ENCODE measurements at regions not wholly inside any gene's neighbourhood (a gene's known extent, or its start where the extent isn't known, plus 50 kb on each side); places are given as distances from the start of the nearest gene placed in this dataset.

DNA sequence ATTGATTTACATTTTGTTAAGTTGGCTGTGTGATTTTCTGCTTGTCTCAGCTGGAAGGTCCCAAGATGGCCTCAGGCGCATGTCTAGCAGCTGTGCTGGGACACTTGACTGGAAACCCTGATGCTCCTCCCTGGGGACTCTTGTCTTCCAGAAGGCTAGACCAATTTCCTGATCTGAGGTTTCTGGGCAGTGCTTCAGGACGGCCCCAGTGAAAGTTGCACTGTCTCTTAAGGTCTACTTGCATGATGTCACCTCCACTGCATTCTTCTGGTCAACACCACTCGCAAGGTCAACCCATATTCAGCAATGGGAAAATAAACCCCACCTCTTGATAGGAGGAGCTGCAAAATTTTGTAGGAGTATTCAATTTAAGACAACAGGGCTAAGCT is 116.0 kb downstream of the SALL1 start:
- DNase-seq (ENCODE audit: low read depth): peak; percentile 52

DNA sequence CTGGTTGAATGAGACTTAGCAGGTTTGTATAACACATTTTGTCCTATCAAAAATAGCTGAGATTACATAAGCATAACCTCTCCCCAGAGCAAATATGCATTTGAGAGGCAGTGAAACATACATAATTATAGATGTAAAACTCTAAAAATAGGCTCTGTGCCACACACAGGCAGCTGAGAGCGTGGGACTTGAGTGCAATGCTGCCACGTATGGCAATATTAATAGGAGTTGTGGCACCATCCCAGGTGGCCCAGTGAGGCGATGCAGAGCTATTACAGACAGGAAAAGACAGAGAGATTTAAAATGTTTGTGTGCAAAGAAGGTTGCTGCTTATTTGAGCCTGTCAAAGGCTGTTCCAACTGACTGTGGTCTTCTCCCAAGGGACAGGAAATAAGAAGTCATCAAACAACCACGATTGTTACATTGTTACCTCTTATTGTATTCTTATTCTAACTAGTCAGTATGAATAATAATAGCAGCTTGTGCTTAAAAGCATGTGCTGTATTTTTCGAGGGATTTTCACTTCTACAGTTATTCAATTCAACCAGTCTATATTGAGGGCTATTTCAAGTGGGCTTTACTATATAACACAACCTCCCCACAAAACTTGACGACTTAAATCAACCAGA is 116.5 kb downstream of the SALL1 start:
- DNase-seq (ENCODE audit: low read depth): no peak

DNA sequence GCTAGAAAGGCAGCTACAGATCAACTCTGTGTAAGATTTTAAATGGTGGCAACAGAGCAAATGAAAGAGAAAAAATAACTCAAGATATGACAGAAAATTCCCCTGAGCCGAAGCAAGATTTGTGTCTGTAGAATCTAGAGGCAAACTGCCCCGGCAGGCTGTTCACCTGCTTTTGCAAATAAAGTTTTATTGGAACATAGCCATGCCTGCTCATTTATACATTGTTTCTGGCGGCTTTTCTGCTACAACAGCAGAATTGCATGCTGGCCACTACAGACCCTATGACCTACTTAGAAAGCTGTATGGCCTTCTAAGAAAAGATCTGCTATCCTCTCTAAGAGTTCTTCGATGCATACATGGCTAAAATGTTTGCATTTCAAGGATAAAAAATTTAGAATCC is 119.5 kb downstream of the SALL1 start:
- DNase-seq (ENCODE audit: low read depth): no peak

DNA sequence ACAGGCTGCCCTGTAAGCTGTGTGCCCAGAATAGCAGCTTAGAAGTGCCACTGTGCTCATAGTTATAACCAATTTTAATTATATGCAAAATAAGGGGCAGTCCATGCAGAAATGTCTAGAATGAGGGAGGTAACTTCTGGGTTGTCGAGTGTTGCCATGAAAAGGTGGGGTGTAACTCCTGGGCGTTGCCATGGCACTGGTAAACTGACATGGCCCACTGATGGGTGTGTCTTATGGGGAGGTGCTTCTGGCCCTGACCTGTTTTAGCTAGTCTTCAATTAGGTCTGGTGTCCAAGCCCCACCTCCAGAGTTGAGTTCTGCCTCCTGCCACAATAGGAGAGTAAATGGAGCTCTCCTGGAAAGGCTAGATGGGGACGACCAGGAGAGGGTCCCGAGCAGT is 120.6 kb downstream of the SALL1 start:
- no peak for DNase-seq (ENCODE audit: low read depth)

DNA sequence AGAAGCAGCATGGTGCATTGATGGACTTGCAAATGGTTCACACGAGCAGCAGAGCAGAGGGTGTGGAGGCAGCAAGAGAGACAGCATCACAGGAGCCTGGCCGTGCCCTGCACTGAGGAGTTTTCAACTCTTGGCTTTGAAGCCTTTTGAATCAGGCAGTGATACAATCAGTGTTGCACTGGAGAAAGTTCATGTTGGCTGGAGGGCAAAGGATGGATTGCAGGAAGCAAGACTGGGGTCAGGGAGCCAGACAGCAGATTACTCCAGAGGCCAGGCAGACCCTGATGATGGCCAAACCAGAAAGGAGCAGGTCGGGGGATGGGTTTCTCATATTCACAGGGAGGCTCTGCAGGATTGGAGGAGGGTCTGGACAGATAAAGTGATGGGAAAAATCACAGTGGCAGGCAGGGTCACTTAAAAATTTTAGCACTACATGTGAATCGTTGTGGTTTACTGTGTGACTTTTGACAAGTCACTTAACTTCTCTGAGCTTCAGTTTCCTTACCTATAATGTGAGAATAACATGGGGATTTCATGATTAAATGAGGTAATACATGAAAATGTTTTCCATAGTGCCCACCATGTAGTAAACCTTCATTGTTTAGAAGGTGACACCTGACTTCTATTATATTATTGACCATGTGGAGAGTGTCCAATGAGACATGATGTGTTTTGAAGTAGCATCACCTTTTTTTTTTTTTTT is 125.3 kb downstream of the SALL1 start:
- no peak for DNase-seq (ENCODE audit: low read depth)

DNA sequence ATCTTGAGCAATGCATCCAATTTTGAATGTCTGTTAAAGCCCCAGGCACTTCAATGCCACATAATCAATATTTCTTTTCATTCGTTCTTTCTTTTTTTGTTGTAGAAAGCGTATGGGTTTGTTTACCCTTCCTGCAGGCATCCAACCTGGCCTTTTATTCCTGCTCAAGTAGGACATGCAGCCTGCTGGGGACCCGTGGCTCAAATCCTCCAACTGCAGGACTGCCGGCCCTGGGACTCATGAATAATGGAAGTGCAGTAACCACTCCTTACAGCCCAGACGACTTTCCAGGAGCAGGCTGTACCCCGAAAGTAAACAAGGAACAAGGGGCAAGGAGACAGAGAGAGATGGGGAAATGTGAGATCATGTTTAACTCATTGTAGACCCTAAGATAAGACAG is 126.4 kb downstream of the SALL1 start:
- DNase-seq (ENCODE audit: low read depth): no peak

DNA sequence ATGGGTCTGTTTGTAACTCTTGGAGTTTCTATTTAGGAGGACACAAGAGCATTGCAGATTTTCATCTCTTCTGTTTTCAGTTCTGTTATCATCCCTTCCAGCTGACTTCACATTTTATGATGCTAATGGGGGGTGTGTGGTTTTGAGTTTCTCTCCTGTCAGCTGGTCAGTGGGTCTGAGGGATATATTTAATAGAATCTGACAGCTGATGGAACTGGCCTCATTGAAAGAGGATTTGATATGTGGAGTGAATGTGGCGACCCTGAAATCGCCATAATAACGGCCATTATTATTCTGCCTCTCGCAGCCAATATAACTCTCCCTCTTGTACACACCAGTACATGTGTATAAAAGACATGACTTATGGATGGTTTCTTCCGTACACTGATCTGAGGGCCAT is 128.1 kb downstream of the SALL1 start:
- no peak for DNase-seq (ENCODE audit: low read depth)

DNA sequence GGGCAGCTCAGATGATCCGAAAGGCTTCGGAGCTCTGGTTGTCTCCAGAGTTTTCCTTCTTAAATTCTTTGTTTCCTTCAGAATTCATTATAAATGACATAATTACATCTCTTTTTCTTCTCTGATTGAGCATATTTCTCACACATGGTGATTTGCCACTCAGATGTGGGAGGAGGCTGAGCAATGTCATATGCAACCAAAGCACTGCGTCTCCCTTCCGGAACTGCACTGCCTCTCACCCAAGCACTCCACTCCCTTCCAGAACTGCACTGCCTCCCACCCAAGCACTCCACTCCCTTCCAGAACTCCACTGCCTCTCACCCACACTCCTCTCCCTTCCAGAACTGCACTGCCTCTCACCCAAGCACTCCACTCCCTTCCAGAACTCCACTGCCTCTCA is 131.5 kb downstream of the SALL1 start:
- no peak for DNase-seq (ENCODE audit: low read depth)

DNA sequence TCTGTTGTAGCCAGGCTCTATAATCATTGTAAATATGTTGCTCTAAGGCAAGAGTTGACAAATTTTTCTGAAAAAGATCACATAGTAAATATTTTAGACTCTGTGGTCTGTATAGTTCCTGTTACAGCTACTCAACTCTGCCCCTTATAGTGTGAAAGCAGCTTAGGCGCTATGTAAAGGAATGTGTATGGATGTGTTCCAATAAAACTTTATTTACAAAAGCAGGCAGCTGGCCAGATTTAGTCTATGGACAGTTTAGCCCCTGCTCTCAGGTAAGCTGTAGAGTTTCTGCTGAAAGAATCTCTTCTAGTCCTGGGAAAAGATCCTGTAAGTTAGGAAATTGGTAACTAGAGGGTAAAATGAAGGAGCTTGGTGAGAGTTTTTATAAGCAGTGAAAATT is 133.1 kb downstream of the SALL1 start:
- DNase-seq (ENCODE audit: low read depth): no peak

DNA sequence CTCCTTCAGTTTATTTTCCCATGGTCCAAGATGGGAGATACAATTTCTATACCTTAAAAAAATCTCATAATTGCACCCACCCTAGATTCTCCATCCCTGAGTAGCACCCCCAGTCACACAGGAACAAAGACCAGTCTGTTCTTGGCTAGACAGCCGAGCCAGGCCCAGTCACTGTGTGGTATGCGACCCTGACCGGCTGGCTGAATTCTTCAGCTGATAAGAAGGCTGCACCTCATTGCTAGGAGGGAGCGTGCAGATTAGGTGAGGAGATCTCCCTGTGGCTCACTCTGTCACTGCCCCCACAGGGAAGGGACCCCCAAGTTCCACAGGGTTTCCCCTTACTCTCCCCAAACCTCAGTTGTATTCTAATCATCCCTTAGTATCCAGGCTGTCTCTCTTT is 138.7 kb downstream of the SALL1 start:
- no peak for DNase-seq (ENCODE audit: low read depth)

DNA sequence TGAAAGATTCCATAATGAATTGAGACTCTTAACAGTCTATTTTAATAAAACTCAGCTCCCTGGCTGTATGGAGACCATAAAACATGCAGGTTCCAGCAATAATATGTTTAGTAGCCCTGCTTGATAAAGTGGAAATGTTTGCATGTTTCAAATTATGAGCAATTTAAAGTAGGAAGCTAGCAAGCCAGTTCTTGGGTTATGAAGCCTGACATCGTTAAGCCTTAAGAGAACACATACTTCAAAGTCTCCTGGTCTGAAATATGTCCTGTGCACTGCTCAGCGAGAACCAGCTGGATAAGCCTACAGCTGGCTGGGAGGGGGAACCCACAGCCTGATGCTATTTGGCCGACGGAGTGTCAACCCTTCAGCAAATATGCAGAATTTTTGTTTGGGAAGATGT is 140.3 kb downstream of the SALL1 start:
- DNase-seq (ENCODE audit: low read depth): no peak

DNA sequence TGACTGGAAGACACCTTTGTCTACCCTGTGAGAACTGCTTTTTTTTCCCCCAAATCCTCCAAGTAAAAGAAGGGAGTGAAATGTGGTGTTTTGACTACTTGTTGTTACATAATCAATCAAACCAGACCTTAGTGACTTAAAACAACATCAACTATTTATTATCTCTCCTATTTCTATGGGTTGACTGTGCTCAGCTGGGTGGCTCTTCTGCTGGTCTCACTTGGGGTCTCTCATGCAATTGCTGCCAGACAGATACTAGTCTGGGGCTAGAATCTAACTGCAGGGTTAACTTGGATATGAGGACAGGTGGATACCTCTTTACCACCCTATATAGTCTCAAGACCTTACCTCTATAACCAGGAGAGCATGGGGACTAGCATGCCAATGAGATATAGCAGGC is 141.3 kb downstream of the SALL1 start:
- DNase-seq (ENCODE audit: low read depth): no peak

DNA sequence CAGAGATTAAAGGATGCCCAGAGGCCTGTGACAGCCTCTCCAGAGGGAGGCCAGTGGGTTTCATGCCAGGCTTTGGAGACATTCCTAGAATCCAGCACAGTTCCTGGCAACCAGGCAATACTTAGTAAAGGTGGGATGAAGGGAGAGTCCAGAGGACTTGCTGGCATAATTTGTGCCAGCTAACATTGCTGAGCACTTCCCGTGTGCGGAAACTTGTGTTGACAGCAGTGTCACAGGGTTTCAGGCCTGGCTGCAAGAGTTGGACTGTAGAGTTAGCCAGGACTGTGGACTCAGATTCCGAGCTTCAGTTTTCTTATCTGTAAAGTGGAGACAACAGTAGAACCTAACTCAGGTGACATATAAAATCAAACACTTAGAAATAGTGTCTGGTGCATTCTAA is 141.7 kb downstream of the SALL1 start:
- no peak for DNase-seq (ENCODE audit: low read depth)

DNA sequence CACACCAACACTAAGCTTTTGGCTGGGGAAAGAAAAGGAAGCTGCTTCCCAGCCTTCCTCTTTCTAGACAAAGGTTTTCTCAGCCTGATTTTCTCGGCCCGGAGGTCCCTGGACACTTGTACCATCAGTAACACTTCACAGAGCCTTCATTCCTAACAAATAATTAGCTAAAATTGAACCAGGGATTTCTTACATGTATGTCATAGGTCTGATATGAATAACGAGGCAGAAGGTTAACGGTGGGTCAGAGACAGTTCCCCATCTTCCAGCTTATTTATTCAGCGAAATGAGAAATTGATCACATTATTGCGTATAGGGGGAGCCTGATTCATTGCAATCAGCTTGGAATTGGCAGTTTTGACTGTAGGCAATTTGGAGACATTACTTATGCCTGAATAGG is 142.5 kb downstream of the SALL1 start:
- DNase-seq (ENCODE audit: low read depth): no peak

DNA sequence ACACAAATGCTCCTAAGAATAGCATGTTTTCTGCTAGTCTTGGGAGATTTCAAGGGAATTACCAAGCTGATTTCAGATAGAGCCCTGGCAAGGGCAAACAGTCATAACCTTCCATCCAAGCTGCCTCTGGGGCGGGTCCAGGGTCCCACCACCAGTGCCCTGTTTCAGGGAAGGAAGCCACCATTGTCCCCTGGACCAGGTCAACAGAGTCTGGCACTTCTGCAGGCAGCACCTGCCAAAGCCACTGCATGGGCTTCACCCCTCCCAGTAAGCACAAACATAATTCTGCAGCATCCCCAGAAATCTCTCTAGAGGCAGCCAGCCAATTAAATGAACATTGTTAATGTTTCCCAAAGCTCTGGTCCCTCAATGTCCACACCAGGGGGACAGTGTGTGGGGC is 143.0 kb downstream of the SALL1 start:
- no peak for DNase-seq (ENCODE audit: low read depth)

DNA sequence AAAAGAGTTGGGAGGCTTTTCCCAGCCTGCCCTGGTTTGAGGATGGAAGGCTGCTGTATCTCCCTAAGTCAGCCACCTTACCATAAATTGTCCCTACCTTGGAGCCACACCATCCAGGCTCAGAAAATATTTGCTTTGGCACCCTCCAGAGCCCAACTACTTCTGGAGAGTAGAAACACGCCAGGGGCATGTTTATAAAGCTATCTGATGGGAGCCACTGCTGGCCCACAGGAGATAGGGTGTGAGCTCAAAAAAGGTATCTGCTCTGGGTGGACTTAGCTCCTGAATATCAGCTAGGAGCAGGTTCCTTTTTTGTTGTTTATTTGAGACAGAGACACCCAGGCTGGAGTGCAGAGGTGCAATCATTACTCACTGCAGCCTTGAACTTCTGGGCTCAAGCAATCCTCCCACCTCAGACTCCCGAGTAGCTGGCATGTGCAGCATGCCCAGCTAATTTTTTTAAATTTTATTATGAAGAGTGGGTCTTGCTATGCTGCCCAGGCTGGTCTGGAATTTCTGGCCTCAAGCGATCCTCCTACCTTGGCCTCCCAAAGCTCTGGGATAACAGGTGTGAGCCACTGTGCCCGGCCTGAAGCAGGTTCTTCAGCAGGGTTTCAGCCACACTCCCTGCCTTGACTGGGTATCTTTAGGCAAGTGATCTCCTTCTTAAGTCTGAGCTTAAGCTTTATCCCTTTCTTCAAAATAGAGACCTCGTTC is 147.1 kb downstream of the SALL1 start:
- DNase-seq (ENCODE audit: low read depth): no peak

DNA sequence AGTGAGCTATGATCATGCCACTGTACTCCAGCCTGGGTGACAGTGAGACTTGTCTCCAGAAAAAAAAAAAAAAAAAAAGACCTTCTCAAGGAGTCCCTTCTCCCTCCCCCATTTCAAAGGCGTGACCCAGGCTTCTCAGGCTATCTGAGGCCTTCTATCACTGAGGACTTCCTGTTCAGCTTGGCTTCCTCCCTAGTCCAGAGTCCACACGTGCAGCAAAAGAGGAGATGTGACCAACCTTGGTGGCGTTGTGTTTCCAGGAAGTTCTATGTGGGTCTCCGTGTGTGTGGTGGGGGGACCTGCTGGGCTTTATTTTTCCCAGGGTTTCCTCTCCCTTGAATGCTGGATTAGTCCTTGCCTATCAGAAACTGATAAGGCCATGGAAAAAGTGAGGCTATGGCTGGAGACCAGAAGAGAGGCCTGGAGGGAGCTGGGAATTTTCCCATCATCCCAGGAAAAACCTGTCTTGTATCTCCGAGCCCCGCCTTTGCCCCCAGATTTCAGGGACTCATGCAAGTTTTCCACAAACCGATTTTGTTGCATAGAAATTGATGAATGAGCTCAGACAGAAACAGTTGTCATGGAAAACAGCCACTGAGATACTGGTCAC is 148.1 kb downstream of the SALL1 start:
- DNase-seq (ENCODE audit: low read depth): no peak

DNA sequence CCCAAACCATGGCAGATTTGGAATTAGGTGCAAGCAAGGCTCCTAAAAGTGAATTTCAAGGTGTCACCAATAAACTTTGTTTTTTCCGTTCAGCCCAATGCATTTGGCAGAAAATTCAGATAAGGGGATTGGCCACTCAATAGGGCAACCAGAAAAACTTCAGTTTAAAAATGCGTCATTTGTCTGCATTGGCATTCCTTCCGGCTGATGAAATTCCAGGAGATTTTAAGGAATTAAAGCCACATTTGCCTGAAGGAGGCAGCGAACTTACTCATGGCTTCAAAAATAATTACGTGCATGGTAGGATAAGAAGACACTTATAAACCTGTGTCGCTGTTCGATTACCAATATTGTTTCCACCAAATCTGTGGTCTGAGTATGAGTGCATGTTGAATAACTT is 151.9 kb downstream of the SALL1 start:
- DNase-seq (ENCODE audit: low read depth): peak; percentile 58

DNA sequence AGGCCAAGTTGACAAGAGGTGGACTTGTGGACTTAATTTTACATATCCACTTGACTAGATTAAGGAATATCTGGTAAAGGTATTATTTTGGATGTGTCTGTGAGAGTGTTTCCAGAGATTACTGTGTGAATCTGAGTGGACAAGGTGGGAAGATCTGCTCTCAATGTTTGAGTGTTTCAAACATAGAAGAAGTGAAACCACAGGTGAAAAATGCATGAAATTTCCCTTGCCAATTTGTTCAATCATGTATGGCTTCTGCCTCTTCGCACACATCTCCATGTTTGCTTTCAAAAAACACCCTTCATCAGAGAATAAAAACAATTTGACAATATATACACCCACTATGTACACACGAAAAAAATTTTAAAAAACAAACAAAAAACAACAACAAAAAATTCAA is 152.7 kb downstream of the SALL1 start:
- DNase-seq (ENCODE audit: low read depth): no peak

DNA sequence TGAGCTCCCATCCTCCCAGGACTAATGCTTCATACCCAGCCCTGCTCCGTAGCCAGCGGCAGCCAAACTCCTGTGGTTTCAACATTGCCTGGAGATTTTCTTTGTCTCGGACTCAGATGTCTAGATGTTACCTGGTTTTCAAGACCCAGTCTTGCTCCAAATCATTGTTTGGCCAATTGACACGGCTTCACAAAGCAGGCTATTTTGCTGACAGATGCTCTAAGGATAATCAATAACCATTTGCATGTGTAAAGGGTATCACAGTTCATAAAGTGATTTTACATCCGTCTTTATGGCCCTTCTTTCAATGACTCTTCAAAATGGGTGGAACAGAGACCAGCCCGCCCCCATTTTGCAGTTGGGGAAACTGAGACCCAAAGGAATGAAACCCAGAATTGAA is 153.4 kb downstream of the SALL1 start:
- DNase-seq (ENCODE audit: low read depth): no peak

DNA sequence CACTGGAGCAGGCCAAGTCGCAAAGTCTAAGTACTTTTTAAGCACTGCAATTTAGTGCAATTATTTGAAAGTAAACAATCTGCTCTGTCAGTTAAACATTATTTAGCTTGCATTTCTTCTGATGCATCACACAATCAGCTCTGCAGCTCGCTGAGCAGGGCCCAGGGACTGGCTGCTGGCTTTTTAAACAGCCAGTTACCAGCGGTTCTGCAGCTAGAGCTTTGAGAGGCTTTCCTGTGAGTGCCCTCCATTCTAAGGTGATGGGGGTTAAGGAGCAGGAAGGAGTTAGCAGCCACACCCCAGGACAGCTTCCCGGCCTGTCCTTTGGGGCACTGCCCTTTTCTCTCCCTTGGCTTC is 154.3 kb downstream of the SALL1 start:
- DNase-seq (ENCODE audit: low read depth): no peak

DNA sequence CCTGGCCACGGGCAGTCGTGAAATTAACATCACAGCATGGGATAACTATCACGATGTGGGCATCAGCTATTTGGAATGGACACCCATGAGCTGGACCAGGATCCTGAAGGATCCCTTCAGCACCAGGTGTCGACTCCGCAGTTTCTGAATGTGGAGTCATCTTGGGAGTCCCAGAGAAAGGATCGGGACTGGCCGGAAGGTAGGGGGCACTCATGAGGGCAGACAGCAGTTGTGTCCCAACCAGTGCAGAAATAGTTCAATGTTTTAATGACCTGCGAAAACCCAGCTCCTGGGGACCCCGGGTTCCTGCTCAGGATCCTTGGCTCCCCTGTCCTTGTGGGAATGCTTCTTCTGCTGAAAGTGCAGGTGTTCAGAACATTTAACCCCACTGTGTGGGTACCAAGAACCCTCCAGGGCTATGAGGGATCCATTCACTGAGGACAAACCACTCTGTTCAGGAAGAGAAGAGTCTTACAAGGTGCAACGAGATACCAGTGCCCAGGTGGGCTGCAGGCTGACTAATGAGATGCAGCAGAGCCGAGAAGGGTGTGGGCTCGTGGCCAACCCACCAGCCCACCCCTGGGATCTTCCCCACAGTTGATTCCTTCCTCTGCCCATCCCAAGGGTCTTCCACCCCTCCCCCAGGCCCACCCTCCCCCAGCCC is 154.8 kb downstream of the SALL1 start:
- no peak for DNase-seq (ENCODE audit: low read depth)

DNA sequence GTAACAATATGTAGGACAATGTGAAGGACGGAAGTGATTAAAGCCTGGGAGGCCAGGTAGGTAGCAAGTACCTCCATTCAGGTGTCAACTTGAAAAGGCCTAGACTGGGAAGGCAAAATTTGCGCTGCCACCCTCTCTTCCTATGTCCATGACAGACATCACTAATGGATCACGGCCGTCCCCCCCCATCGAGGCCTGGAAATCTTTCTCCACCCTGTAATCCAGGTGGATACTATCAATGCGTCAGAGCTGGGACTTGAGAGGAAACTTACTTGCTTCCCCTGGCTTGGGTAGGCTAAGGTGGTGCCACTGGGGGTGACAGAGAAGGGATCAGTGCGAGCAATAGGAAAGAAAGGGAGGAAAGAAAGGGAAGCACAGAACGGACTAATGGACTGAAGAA is 156.1 kb downstream of the SALL1 start:
- no peak for DNase-seq (ENCODE audit: low read depth)
